GM23338 (cell line): ENCODE measurements at regions not wholly inside any gene's neighbourhood (a gene's known extent, or its start where the extent isn't known, plus 50 kb on each side); places are given as distances from the start of the nearest gene placed in this dataset.

Experiments used
- ATAC-seq: fragments of 200-7000 bp; cut with Tn5 transposase; 3 replicates; pipeline ENCODE4 v1.9.1; 2020
- DNase-seq: peaks from one replicate; pipeline ENCODE4 v3.0.0-alpha.2; 2015; ENCODE audit warnings: low spot score
- H2AFZ ChIP-seq: fragments of 200-600 bp; sonication (generic); 2 replicates; pipeline ENCODE4 v1.8.0; 2016; ENCODE audit warnings: antibody characterized with exemption, mild to moderate bottlenecking, moderate library complexity
- H3F3A ChIP-seq: fragments of 200-600 bp; sonication (generic); replicated peaks from 2 replicates; pipeline ENCODE4 v1.8.0; 2017; ENCODE audit warnings: antibody characterized with exemption, mixed run types, low read depth
- H3K27ac ChIP-seq: fragments of 200-600 bp; sonication (generic); 2 replicates; pipeline ENCODE4 v1.6.1; 2016; ENCODE audit warnings: low read depth
- H3K27me3 ChIP-seq: fragments of 200-600 bp; sonication (generic); 2 replicates; pipeline ENCODE4 v1.8.0; 2016; ENCODE audit warnings: mild to moderate bottlenecking, mixed run types, moderate library complexity; ENCODE audit not compliant: insufficient read depth
- H3K36me3 ChIP-seq: fragments of 200-600 bp; sonication (generic); 2 replicates; pipeline ENCODE4 v1.8.0; 2016; ENCODE audit warnings: mild to moderate bottlenecking; ENCODE audit not compliant: insufficient read depth
- H3K4me1 ChIP-seq: fragments of 200-600 bp; sonication (generic); 2 replicates; pipeline ENCODE4 v1.8.0; 2016; ENCODE audit warnings: mild to moderate bottlenecking, moderate library complexity; ENCODE audit not compliant: insufficient read depth
- H3K4me2 ChIP-seq: fragments of 200-600 bp; sonication (generic); 2 replicates; pipeline ENCODE4 v1.7.1; 2017; ENCODE audit warnings: mixed run types
- H3K4me3 ChIP-seq: fragments of 200-600 bp; sonication (generic); 2 replicates; pipeline ENCODE4 v1.6.1; 2016; ENCODE audit warnings: mixed run types
- H3K79me2 ChIP-seq: fragments of 200-600 bp; sonication (generic); replicated peaks from 2 replicates; pipeline ENCODE4 v1.8.0; 2017; ENCODE audit warnings: mild to moderate bottlenecking; ENCODE audit not compliant: insufficient read depth
- H3K9me2 ChIP-seq: fragments of 200-600 bp; sonication (generic); 2 replicates; pipeline ENCODE4 v1.8.0; 2017; ENCODE audit not compliant: insufficient read depth
- H4K20me1 ChIP-seq: fragments of 200-600 bp; sonication (generic); replicated peaks from 2 replicates; pipeline ENCODE4 v1.8.0; 2017; ENCODE audit warnings: mild to moderate bottlenecking; ENCODE audit not compliant: insufficient read depth
- H3K27ac Mint-ChIP-seq: 2 replicates; pipeline ENCODE4 v1.8.0; 2020; ENCODE audit warnings: inconsistent platforms, mild to moderate bottlenecking, moderate library complexity, mixed read lengths
- H3K27me3 Mint-ChIP-seq: 3 replicates; pipeline ENCODE4 v1.8.0; 2022; ENCODE audit warnings: low read depth, mild to moderate bottlenecking, moderate library complexity, mixed read lengths, inconsistent platforms; ENCODE audit not compliant: insufficient read depth, poor library complexity
- H3K36me3 Mint-ChIP-seq: 3 replicates; pipeline ENCODE4 v1.8.0; 2021; ENCODE audit warnings: low read depth, mild to moderate bottlenecking, inconsistent platforms, moderate library complexity, mixed read lengths
- H3K4me1 Mint-ChIP-seq: 3 replicates; pipeline ENCODE4 v1.8.0; 2020; ENCODE audit warnings: mild to moderate bottlenecking, inconsistent platforms, mixed read lengths
- H3K4me3 Mint-ChIP-seq: 3 replicates; pipeline ENCODE4 v1.8.0; 2021; ENCODE audit warnings: moderate library complexity, mild to moderate bottlenecking, inconsistent platforms, mixed read lengths
- H3K9me3 Mint-ChIP-seq: 3 replicates; pipeline ENCODE4 v1.8.0; 2020; ENCODE audit warnings: moderate library complexity, mild to moderate bottlenecking, inconsistent platforms, mixed read lengths
- CREB1 ChIP-seq: fragments of 250-450 bp; sonication (Bioruptor Pico); IDR thresholded peaks from 2 replicates; pipeline ENCODE4 v1.5.0; 2020; ENCODE audit warnings: low read depth, mild to moderate bottlenecking, moderate library complexity
- EZH2 ChIP-seq: fragments of 200-600 bp; sonication (generic); IDR thresholded peaks from one replicate; pipeline ENCODE4 v1.8.0; 2017; ENCODE audit warnings: antibody characterized with exemption, mild to moderate bottlenecking, low read depth; ENCODE audit not compliant: unreplicated experiment
- EZH2phosphoT487 ChIP-seq: fragments of 200-600 bp; sonication (generic); IDR thresholded peaks from one replicate; pipeline ENCODE4 v1.8.1; 2018; ENCODE audit warnings: antibody characterized with exemption; ENCODE audit not compliant: unreplicated experiment
- JUNB ChIP-seq: IDR thresholded peaks from one replicate; pipeline ENCODE4 v1.6.1; 2016; ENCODE audit warnings: antibody characterized with exemption; ENCODE audit not compliant: unreplicated experiment
- NANOG ChIP-seq: IDR thresholded peaks from 2 replicates; pipeline ENCODE4 v1.6.1; 2016; ENCODE audit warnings: antibody characterized with exemption, borderline replicate concordance
- POLR2AphosphoS5 ChIP-seq: IDR thresholded peaks from 2 replicates; pipeline ENCODE4 v1.6.1; 2016; ENCODE audit warnings: antibody characterized with exemption, low read depth
- STAT1 ChIP-seq: IDR thresholded peaks from one replicate; pipeline ENCODE4 v1.6.1; 2016; ENCODE audit warnings: antibody characterized with exemption; ENCODE audit not compliant: unreplicated experiment
- ZNF114 ChIP-seq: fragments of 250-450 bp; sonication (Bioruptor Pico); IDR thresholded peaks from 2 replicates; pipeline ENCODE4 v1.5.0; 2020; ENCODE audit warnings: mild to moderate bottlenecking, moderate library complexity
- ZNF331 ChIP-seq: fragments of 250-450 bp; sonication (Bioruptor Pico); IDR thresholded peaks from 2 replicates; pipeline ENCODE4 v1.5.0; 2020; ENCODE audit warnings: low read depth, mild to moderate bottlenecking, moderate library complexity
- TF ChIP-seq, protein P1 (sequence below): fragments of 250-450 bp; sonication (Bioruptor Pico); IDR thresholded peaks from 2 replicates; pipeline ENCODE4 v1.5.0; 2020; ENCODE audit warnings: mild to moderate bottlenecking, moderate library complexity
- TF ChIP-seq, protein P2 (sequence below): IDR thresholded peaks from one replicate; pipeline ENCODE4 v1.6.1; 2018; ENCODE audit warnings: antibody characterized with exemption; ENCODE audit not compliant: unreplicated experiment
- TF ChIP-seq, protein P3 (sequence below), 2 experiments: fragments of 200-600 bp in 1 of 2; sonication (generic) in 1 of 2; conservative IDR thresholded peaks; 2 replicates each; pipeline versions ENCODE4 v1.5.1 to v1.6.1; 2016 to 2017; ENCODE audit warnings: antibody characterized with exemption in 2 of 2, low read depth in 2 of 2, mild to moderate bottlenecking in 2 of 2, moderate library complexity in 1 of 2
- TF ChIP-seq, protein P4 (sequence below): IDR thresholded peaks from 2 replicates; pipeline ENCODE4 v1.6.1; 2016; ENCODE audit warnings: antibody characterized with exemption

DNA sequence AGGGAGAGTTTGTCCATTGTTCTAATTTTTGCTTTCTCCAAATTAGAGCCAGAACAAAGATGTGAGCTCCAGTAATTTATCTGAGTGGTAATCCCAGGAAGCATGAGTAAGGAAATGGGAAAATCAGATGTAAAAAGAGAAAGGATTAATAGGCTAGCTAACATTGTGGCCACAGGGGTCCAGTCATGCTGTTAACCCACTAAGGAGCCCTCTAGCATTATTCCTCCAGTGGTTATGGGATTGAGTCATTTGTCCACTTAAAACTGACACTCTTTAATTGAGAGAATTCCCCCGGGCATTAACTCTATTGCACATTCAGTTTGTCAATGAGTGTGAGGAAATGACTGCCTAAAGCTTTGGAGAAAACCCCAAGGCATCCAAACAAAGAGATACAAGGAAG is 700.3 kb upstream of the TYRP1 start (continued):
- TF ChIP-seq ZNF331 (no peak), EZH2 (no peak)

DNA sequence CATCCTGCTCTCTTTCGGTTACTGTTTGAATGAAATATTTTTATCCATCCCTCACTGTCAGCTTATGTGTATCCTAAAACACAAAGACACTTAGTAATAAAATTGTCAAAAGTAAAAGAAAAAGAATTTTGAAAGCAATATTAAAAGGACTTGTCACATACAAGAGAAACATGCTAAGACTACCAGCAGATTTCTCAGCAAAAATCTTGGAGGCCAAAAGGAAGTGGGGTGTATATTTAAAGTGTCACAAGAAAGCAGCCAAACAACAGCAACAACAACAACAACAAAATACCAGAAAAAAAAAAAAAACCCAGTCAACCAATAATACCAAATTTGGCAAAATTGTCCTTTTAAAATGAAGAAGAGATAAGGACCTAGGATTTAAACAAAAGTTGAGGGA is 678.7 kb upstream of the TYRP1 start:
- H3K4me3 Mint-ChIP-seq: no peak overlapping the region
- Histone ChIP-seq H3K4me1 (no peaks in the 10 kb centered on the region), H3K27ac (no peak overlapping the region), H3K36me3 (peaks cover 9% of the 10 kb centered on the region; the same call in 1 of the 2 replicates), H3K27me3 (no peaks in the 10 kb centered on the region), H3F3A (no peaks in the 10 kb centered on the region), H4K20me1 (no peaks in the 10 kb centered on the region), H3K4me2 (no peak overlapping the region), H2AFZ (no peak overlapping the region), H3K79me2 (no peaks in the 10 kb centered on the region), H3K4me3 (no peak overlapping the region), H3K9me2 (no peaks in the 10 kb centered on the region; the same call in none of the 2 replicates)
- ATAC-seq (no peak), DNase-seq (no peak)
- TF ChIP-seq, protein P1, sequence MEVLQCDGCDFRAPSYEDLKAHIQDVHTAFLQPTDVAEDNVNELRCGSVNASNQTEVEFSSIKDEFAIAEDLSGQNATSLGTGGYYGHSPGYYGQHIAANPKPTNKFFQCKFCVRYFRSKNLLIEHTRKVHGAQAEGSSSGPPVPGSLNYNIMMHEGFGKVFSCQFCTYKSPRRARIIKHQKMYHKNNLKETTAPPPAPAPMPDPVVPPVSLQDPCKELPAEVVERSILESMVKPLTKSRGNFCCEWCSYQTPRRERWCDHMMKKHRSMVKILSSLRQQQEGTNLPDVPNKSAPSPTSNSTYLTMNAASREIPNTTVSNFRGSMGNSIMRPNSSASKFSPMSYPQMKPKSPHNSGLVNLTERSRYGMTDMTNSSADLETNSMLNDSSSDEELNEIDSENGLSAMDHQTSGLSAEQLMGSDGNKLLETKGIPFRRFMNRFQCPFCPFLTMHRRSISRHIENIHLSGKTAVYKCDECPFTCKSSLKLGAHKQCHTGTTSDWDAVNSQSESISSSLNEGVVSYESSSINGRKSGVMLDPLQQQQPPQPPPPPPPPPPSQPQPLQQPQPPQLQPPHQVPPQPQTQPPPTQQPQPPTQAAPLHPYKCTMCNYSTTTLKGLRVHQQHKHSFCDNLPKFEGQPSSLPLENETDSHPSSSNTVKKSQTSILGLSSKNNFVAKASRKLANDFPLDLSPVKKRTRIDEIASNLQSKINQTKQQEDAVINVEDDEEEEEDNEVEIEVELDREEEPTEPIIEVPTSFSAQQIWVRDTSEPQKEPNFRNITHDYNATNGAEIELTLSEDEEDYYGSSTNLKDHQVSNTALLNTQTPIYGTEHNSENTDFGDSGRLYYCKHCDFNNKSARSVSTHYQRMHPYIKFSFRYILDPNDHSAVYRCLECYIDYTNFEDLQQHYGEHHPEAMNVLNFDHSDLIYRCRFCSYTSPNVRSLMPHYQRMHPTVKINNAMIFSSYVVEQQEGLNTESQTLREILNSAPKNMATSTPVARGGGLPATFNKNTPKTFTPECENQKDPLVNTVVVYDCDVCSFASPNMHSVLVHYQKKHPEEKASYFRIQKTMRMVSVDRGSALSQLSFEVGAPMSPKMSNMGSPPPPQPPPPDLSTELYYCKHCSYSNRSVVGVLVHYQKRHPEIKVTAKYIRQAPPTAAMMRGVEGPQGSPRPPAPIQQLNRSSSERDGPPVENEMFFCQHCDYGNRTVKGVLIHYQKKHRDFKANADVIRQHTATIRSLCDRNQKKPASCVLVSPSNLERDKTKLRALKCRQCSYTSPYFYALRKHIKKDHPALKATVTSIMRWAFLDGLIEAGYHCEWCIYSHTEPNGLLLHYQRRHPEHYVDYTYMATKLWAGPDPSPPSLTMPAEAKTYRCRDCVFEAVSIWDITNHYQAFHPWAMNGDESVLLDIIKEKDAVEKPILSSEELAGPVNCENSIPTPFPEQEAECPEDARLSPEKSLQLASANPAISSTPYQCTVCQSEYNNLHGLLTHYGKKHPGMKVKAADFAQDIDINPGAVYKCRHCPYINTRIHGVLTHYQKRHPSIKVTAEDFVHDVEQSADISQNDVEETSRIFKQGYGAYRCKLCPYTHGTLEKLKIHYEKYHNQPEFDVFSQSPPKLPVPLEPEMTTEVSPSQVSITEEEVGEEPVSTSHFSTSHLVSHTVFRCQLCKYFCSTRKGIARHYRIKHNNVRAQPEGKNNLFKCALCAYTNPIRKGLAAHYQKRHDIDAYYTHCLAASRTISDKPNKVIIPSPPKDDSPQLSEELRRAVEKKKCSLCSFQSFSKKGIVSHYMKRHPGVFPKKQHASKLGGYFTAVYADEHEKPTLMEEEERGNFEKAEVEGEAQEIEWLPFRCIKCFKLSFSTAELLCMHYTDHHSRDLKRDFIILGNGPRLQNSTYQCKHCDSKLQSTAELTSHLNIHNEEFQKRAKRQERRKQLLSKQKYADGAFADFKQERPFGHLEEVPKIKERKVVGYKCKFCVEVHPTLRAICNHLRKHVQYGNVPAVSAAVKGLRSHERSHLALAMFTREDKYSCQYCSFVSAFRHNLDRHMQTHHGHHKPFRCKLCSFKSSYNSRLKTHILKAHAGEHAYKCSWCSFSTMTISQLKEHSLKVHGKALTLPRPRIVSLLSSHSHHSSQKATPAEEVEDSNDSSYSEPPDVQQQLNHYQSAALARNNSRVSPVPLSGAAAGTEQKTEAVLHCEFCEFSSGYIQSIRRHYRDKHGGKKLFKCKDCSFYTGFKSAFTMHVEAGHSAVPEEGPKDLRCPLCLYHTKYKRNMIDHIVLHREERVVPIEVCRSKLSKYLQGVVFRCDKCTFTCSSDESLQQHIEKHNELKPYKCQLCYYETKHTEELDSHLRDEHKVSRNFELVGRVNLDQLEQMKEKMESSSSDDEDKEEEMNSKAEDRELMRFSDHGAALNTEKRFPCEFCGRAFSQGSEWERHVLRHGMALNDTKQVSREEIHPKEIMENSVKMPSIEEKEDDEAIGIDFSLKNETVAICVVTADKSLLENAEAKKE (CRISPR knock-in tag): no peak
- TF ChIP-seq CREB1: no peak
- TF ChIP-seq ZNF331: no peak
- TF ChIP-seq EZH2: no peak
- TF ChIP-seq JUNB: no peak
- TF ChIP-seq, protein P2, sequence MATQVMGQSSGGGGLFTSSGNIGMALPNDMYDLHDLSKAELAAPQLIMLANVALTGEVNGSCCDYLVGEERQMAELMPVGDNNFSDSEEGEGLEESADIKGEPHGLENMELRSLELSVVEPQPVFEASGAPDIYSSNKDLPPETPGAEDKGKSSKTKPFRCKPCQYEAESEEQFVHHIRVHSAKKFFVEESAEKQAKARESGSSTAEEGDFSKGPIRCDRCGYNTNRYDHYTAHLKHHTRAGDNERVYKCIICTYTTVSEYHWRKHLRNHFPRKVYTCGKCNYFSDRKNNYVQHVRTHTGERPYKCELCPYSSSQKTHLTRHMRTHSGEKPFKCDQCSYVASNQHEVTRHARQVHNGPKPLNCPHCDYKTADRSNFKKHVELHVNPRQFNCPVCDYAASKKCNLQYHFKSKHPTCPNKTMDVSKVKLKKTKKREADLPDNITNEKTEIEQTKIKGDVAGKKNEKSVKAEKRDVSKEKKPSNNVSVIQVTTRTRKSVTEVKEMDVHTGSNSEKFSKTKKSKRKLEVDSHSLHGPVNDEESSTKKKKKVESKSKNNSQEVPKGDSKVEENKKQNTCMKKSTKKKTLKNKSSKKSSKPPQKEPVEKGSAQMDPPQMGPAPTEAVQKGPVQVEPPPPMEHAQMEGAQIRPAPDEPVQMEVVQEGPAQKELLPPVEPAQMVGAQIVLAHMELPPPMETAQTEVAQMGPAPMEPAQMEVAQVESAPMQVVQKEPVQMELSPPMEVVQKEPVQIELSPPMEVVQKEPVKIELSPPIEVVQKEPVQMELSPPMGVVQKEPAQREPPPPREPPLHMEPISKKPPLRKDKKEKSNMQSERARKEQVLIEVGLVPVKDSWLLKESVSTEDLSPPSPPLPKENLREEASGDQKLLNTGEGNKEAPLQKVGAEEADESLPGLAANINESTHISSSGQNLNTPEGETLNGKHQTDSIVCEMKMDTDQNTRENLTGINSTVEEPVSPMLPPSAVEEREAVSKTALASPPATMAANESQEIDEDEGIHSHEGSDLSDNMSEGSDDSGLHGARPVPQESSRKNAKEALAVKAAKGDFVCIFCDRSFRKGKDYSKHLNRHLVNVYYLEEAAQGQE: no peak
- TF ChIP-seq, protein P3, sequence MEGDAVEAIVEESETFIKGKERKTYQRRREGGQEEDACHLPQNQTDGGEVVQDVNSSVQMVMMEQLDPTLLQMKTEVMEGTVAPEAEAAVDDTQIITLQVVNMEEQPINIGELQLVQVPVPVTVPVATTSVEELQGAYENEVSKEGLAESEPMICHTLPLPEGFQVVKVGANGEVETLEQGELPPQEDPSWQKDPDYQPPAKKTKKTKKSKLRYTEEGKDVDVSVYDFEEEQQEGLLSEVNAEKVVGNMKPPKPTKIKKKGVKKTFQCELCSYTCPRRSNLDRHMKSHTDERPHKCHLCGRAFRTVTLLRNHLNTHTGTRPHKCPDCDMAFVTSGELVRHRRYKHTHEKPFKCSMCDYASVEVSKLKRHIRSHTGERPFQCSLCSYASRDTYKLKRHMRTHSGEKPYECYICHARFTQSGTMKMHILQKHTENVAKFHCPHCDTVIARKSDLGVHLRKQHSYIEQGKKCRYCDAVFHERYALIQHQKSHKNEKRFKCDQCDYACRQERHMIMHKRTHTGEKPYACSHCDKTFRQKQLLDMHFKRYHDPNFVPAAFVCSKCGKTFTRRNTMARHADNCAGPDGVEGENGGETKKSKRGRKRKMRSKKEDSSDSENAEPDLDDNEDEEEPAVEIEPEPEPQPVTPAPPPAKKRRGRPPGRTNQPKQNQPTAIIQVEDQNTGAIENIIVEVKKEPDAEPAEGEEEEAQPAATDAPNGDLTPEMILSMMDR (conservative IDR thresholded peaks at IDR 0.05; ENCODE audit: low read depth in 2 of 2): no peak
- TF ChIP-seq POLR2AphosphoS5: no peak
- TF ChIP-seq ZNF114 (CRISPR knock-in tag): no peak
- no peak for TF ChIP-seq STAT1
- TF ChIP-seq, protein P4, sequence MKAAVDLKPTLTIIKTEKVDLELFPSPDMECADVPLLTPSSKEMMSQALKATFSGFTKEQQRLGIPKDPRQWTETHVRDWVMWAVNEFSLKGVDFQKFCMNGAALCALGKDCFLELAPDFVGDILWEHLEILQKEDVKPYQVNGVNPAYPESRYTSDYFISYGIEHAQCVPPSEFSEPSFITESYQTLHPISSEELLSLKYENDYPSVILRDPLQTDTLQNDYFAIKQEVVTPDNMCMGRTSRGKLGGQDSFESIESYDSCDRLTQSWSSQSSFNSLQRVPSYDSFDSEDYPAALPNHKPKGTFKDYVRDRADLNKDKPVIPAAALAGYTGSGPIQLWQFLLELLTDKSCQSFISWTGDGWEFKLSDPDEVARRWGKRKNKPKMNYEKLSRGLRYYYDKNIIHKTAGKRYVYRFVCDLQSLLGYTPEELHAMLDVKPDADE: no peak
- TF ChIP-seq EZH2phosphoT487: no peak
- TF ChIP-seq NANOG: no peak
- peaks cover 40% of the 10 kb centered on the region for H3K9me3 Mint-ChIP-seq
- peaks cover 17% of the 10 kb centered on the region; the same call in 2 of the 3 replicates for H3K36me3 Mint-ChIP-seq
- H3K4me1 Mint-ChIP-seq: no peaks in the 10 kb centered on the region
- no peaks in the 10 kb centered on the region for H3K27me3 Mint-ChIP-seq
- H3K27ac Mint-ChIP-seq: no peak overlapping the region
